CD4-positive, alpha-beta memory T cell (primary cell): ENCODE measurements at regions not wholly inside any gene's neighbourhood (a gene's known extent, or its start where the extent isn't known, plus 50 kb on each side); places are given as distances from the start of the nearest gene placed in this dataset.

Experiments used
- CTCF ChIA-PET: fragments of 350-600 bp; sonication (Branson Sonifier 250); formaldehyde crosslinking; loops from one replicate; lab custom pipeline; 2021; ENCODE audit warnings: inconsistent platforms; ENCODE audit not compliant: partially characterized antibody; lab: Charles Lee
- POLR2A ChIA-PET: fragments of 350-600 bp; sonication (Branson Sonifier 250); formaldehyde crosslinking; loops from one replicate; lab custom pipeline; 2021; ENCODE audit not compliant: partially characterized antibody; lab: Charles Lee
- DNase-seq, 5 donors: peaks; one replicate each; pipeline versions ENCODE4 v3.0.0 to v3.0.0-alpha.2; 2020 to 2022; ENCODE audit warnings: mixed read lengths in 1 of 5
- H3K27ac ChIP-seq: one replicate; pipeline ENCODE4 v1.7.0; 2013; ENCODE audit warnings: low read depth, low read length
- H3K27me3 ChIP-seq: 2 replicates; pipeline ENCODE4 v1.7.0; 2013; ENCODE audit warnings: mild to moderate bottlenecking, low read length, moderate library complexity; ENCODE audit not compliant: insufficient read depth
- H3K36me3 ChIP-seq: 2 replicates; pipeline ENCODE4 v1.7.0; 2013; ENCODE audit warnings: mild to moderate bottlenecking, low read length, moderate library complexity; ENCODE audit not compliant: insufficient read depth
- H3K4me1 ChIP-seq: 2 replicates; pipeline ENCODE4 v1.7.0; 2013; ENCODE audit warnings: mild to moderate bottlenecking, low read length, moderate library complexity; ENCODE audit not compliant: insufficient read depth
- H3K4me3 ChIP-seq, 2 donors: one replicate each; pipeline ENCODE4 v1.7.0; 2013; ENCODE audit warnings: low read length in 2 of 2, mild to moderate bottlenecking in 1 of 2
- H3K9me3 ChIP-seq, 2 donors: one replicate each; pipeline ENCODE4 v1.7.0; 2013; ENCODE audit warnings: low read length in 2 of 2, control low read depth in 1 of 2; ENCODE audit not compliant: control insufficient read depth in 1 of 2
- H3K27ac Mint-ChIP-seq, 7 donors: one replicate each; pipeline ENCODE4 v1.8.0; 2020 to 2021; ENCODE audit warnings: mixed read lengths in 7 of 7, mild to moderate bottlenecking in 6 of 7, inconsistent platforms in 3 of 7, moderate library complexity in 3 of 7
- H3K27me3 Mint-ChIP-seq, 2 donors: one replicate each; pipeline ENCODE4 v1.8.0; 2020 to 2021; ENCODE audit warnings: mixed read lengths in 2 of 2
- H3K36me3 Mint-ChIP-seq, 2 donors: one replicate each; pipeline ENCODE4 v1.8.0; 2020 to 2021; ENCODE audit warnings: mixed read lengths in 2 of 2, inconsistent platforms in 1 of 2, mild to moderate bottlenecking in 1 of 2
- H3K4me1 Mint-ChIP-seq, 4 donors: one replicate each; pipeline ENCODE4 v1.8.0; 2020 to 2021; ENCODE audit warnings: mixed read lengths in 4 of 4, mild to moderate bottlenecking in 1 of 4
- H3K4me3 Mint-ChIP-seq, 8 donors: one replicate each; pipeline ENCODE4 v1.8.0; 2020 to 2021; ENCODE audit warnings: mixed read lengths in 8 of 8, mild to moderate bottlenecking in 7 of 8, moderate library complexity in 6 of 8, inconsistent platforms in 3 of 8
- H3K9me3 Mint-ChIP-seq, 8 donors: one replicate each; pipeline ENCODE4 v1.8.0; 2020 to 2021; ENCODE audit warnings: mixed read lengths in 8 of 8, mild to moderate bottlenecking in 5 of 8, inconsistent platforms in 3 of 8, moderate library complexity in 1 of 8
- intact Hi-C: fragments of 100-400 bp; cut with micrococcal nuclease; formaldehyde crosslinking; loops from one replicate; pipeline ENCODE4 v1.15.1; 2023

DNA sequence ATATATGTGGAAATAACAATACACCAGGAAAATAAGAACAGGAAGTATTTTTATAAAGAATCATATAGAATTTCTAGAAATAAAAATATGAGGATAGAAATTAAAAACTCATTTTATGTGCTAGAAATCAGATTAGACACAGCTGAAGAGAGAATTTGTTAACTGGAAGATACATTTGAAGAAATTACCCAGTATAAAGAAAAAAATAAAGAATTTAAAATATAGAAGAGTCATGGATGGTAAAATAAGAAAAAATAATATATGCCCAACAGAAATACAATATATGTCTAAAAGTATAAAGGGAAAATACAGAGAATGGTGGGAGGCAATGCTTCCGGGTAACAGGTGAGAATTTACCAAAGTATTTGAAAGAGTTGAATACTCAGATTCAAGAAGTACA, 539.9 kb downstream of the NR4A2 start:
- CTCF ChIA-PET = no interaction called here
- no peak overlapping the region for H3K27ac Mint-ChIP-seq
- peaks cover 0 to 36% (median 14%) of the 10 kb centered on the region in 8 donors for H3K9me3 Mint-ChIP-seq
- POLR2A ChIA-PET = no interaction called here
- H3K4me1 Mint-ChIP-seq = no peaks in the 10 kb centered on the region
- H3K4me3 Mint-ChIP-seq = no peak overlapping the region
- H3K27ac ChIP-seq = no peak overlapping the region
- H3K27me3 ChIP-seq = no peaks in the 10 kb centered on the region
- DNase-seq = no peak
- no peaks in the 10 kb centered on the region for H3K27me3 Mint-ChIP-seq
- H3K36me3 ChIP-seq = no peaks in the 10 kb centered on the region
- no peaks in the 10 kb centered on the region for H3K9me3 ChIP-seq
- no peaks in the 10 kb centered on the region for H3K36me3 Mint-ChIP-seq
- no peaks in the 10 kb centered on the region for H3K4me1 ChIP-seq
- H3K4me3 ChIP-seq = no peak overlapping the region
- intact Hi-C loops = no loop called here

- H3K4me3 Mint-ChIP-seq = no peak overlapping the region
- Histone ChIP-seq H3K27ac (no peak overlapping the region), H3K4me1 (no peaks in the 10 kb centered on the region), H3K9me3 (no peaks in the 10 kb centered on the region), H3K4me3 (no peak overlapping the region), H3K36me3 (no peaks in the 10 kb centered on the region), H3K27me3 (no peaks in the 10 kb centered on the region)
- ChIA-PET CTCF (no interaction called here), POLR2A (no interaction called here)
- peaks cover 0 to 2% (median 0%) of the 10 kb centered on the region in 8 donors for H3K9me3 Mint-ChIP-seq
- H3K4me1 Mint-ChIP-seq = no peaks in the 10 kb centered on the region
- H3K36me3 Mint-ChIP-seq = no peaks in the 10 kb centered on the region
- no peak for DNase-seq
- H3K27me3 Mint-ChIP-seq = no peaks in the 10 kb centered on the region
- no peak overlapping the region for H3K27ac Mint-ChIP-seq
- intact Hi-C loops = no loop called here
Observed at GRCh38 chr2:155770516-155770915, 562.0 kb downstream of the NR4A2 start.

- POLR2A ChIA-PET = no interaction called here
- intact Hi-C loops = no loop called here
- peaks cover 0 to 4% (median 0%) of the 10 kb centered on the region in 8 donors for H3K9me3 Mint-ChIP-seq
- H3K4me1 Mint-ChIP-seq = no peaks in the 10 kb centered on the region
- H3K4me1 ChIP-seq = no peaks in the 10 kb centered on the region
- no peaks in the 10 kb centered on the region for H3K27me3 Mint-ChIP-seq
- H3K27ac Mint-ChIP-seq = no peak overlapping the region
- H3K36me3 ChIP-seq = no peaks in the 10 kb centered on the region
- H3K9me3 ChIP-seq = no peaks in the 10 kb centered on the region
- CTCF ChIA-PET = no interaction called here
- H3K36me3 Mint-ChIP-seq = no peaks in the 10 kb centered on the region
- H3K27ac ChIP-seq = no peak overlapping the region
- DNase-seq = no peak
- H3K4me3 ChIP-seq = no peak overlapping the region
- H3K27me3 ChIP-seq = no peaks in the 10 kb centered on the region
- no peak overlapping the region for H3K4me3 Mint-ChIP-seq
Observed at GRCh38 chr2:155766342-155767115, 566.0 kb downstream of the NR4A2 start.

- H3K4me1 ChIP-seq = no peaks in the 10 kb centered on the region
- H3K36me3 ChIP-seq = no peaks in the 10 kb centered on the region
- H3K27me3 ChIP-seq = no peaks in the 10 kb centered on the region
- Mint-ChIP-seq H3K36me3 (no peaks in the 10 kb centered on the region), H3K4me1 (no peaks in the 10 kb centered on the region), H3K27me3 (no peaks in the 10 kb centered on the region), H3K4me3 (no peak overlapping the region), H3K27ac (no peak overlapping the region), H3K9me3 (peaks cover 0 to 3% (median 0%) of the 10 kb centered on the region in 8 donors)
- DNase-seq = no peak
- no peaks in the 10 kb centered on the region for H3K9me3 ChIP-seq
- intact Hi-C loops = no loop called here
- no peak overlapping the region for H3K27ac ChIP-seq
- no peak overlapping the region for H3K4me3 ChIP-seq
- ChIA-PET CTCF (no interaction called here), POLR2A (no interaction called here)
Observed at GRCh38 chr2:155755481-155755880, 577.0 kb downstream of the NR4A2 start.

- Histone ChIP-seq H3K4me1 (no peaks in the 10 kb centered on the region), H3K9me3 (no peaks in the 10 kb centered on the region), H3K4me3 (no peak overlapping the region), H3K27me3 (no peaks in the 10 kb centered on the region), H3K27ac (no peak overlapping the region), H3K36me3 (no peaks in the 10 kb centered on the region)
- no peak overlapping the region for H3K27ac Mint-ChIP-seq
- ChIA-PET POLR2A (no interaction called here), CTCF (no interaction called here)
- H3K4me3 Mint-ChIP-seq = no peak overlapping the region
- H3K27me3 Mint-ChIP-seq = peaks cover 0 to 2% of the 10 kb centered on the region in 2 donors
- intact Hi-C loops = no loop called here
- no peaks in the 10 kb centered on the region for H3K36me3 Mint-ChIP-seq
- no peak for DNase-seq
- no peaks in the 10 kb centered on the region for H3K4me1 Mint-ChIP-seq
- no peaks in the 10 kb centered on the region for H3K9me3 Mint-ChIP-seq
Observed at GRCh38 chr2:155748131-155748530, 584.4 kb downstream of the NR4A2 start.

GRCh38 chr2:155747531-155747930, 585.0 kb downstream of the NR4A2 start:
- no peaks in the 10 kb centered on the region for H3K27me3 ChIP-seq
- POLR2A ChIA-PET = no interaction called here
- no peak overlapping the region for H3K27ac ChIP-seq
- Mint-ChIP-seq H3K4me3 (no peak overlapping the region), H3K27me3 (peaks cover 0 to 2% of the 10 kb centered on the region in 2 donors), H3K27ac (no peak overlapping the region), H3K4me1 (no peaks in the 10 kb centered on the region), H3K9me3 (no peaks in the 10 kb centered on the region), H3K36me3 (no peaks in the 10 kb centered on the region)
- intact Hi-C loops = no loop called here
- no peak for DNase-seq
- H3K36me3 ChIP-seq = no peaks in the 10 kb centered on the region
- CTCF ChIA-PET = no interaction called here
- H3K9me3 ChIP-seq = no peaks in the 10 kb centered on the region
- no peaks in the 10 kb centered on the region for H3K4me1 ChIP-seq
- no peak overlapping the region for H3K4me3 ChIP-seq

DNA sequence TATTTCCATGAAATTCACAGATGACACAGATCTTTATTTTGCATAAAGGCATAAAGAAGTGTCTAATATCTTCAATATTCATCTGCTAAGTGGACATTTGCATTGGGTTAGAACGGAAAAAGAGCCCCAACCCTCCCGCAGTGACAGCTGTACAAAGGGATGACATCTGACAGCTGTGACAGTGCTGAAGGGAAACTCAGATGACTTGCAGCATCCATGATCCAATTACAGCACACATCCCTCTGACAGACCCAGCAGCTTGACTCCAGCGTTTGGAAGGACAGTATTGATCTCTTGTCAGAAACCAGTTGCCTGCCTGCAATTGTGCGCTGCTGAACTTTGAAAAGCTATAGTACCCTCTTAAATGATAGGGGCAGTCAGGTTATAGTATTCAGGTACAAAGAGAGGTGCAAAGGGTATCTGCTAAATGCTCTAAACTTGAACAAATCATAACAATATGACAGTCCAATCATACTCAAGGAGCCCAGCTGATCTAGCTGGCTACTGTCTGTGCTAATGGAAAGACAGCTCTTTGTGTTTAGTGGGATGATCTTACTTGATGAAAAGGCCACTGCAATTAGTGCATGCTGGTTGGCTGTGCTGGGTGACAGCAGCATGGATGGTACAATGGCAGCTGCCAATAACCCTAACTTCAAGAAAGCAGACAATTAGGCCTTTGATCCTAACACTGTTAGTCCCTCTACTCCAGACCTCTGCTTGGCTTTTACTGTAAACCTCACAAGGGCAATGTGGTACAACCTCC, 599.2 kb downstream of the NR4A2 start:
- CTCF ChIA-PET = no interaction called here
- no peaks in the 10 kb centered on the region for H3K27me3 Mint-ChIP-seq
- H3K27ac Mint-ChIP-seq = peak overlapping the region in 1 of 7 donors; percentile 15
- H3K4me1 ChIP-seq = no peaks in the 10 kb centered on the region
- no peaks in the 10 kb centered on the region for H3K4me1 Mint-ChIP-seq
- H3K9me3 ChIP-seq = no peaks in the 10 kb centered on the region
- H3K9me3 Mint-ChIP-seq = no peaks in the 10 kb centered on the region
- no peak overlapping the region for H3K4me3 ChIP-seq
- no peak for DNase-seq
- H3K36me3 Mint-ChIP-seq = no peaks in the 10 kb centered on the region
- H3K36me3 ChIP-seq = no peaks in the 10 kb centered on the region
- no peaks in the 10 kb centered on the region for H3K27me3 ChIP-seq
- no peak overlapping the region for H3K4me3 Mint-ChIP-seq
- no peak overlapping the region for H3K27ac ChIP-seq
- POLR2A ChIA-PET = no interaction called here
- intact Hi-C loops = no loop called here
